ENCODE measurements at regions not wholly inside any gene's neighbourhood (a gene's known extent, or its start where the extent isn't known, plus 50 kb on each side); places are given as distances from the start of the nearest gene placed in this dataset.
"Not testable (repeated sequence)": the region's sequence is repeated elsewhere in the genome, so short reads cannot be mapped to it uniquely, and the experiment has no call there.

GRCh38 chr5:99063737-99064136, 134.9 kb upstream of the CHD1 start:
- ChIA-PET CTCF (interaction anchor here (1.9 kb wide), 1 partner anchor 158 kb away, joined by 7 read pairs; no protein-coding TSS in a partner anchor), POLR2A (no interaction called here)
- no peak for DNase-seq
- Mint-ChIP-seq H3K4me1 (peaks cover 2% of the 10 kb centered on the region), H3K36me3 (ENCODE audit: low read depth) (no peaks in the 10 kb centered on the region), H3K4me3 (no peak overlapping the region), H3K27ac (no peak overlapping the region), H3K27me3 (peaks cover 6% of the 10 kb centered on the region), H3K9me3 (no peaks in the 10 kb centered on the region)

GRCh38 chr5:99061711-99062110, 132.9 kb upstream of the CHD1 start:
- no peaks in the 10 kb centered on the region for H3K9me3 Mint-ChIP-seq
- H3K27me3 Mint-ChIP-seq, result peaks cover 6% of the 10 kb centered on the region
- no peaks in the 10 kb centered on the region for H3K36me3 Mint-ChIP-seq (ENCODE audit: low read depth)
- CTCF ChIA-PET, result interaction anchor here (0.9 to 4.9 kb wide), 14 partner anchors 9 to 294 kb away, joined by 3 to 46 read pairs (median 4); no protein-coding TSS in a partner anchor
- DNase-seq, result no peak
- no peak overlapping the region for H3K4me3 Mint-ChIP-seq
- POLR2A ChIA-PET, result interaction anchor here (1.7 to 2.3 kb wide), 2 partner anchors 149 to 157 kb away, joined by 5 to 13 read pairs; no protein-coding TSS in a partner anchor
- H3K27ac Mint-ChIP-seq, result no peak overlapping the region
- H3K4me1 Mint-ChIP-seq, result peaks cover 2% of the 10 kb centered on the region

GRCh38 chr5:99061299-99061698, 132.5 kb upstream of the CHD1 start:
- Mint-ChIP-seq H3K9me3 (no peaks in the 10 kb centered on the region), H3K4me3 (no peak overlapping the region), H3K36me3 (ENCODE audit: low read depth) (no peaks in the 10 kb centered on the region), H3K27ac (no peak overlapping the region), H3K27me3 (peaks cover 6% of the 10 kb centered on the region), H3K4me1 (peaks cover 2% of the 10 kb centered on the region)
- CTCF ChIA-PET, result interaction anchor here (0.8 to 4.9 kb wide), 15 partner anchors 9 to 294 kb away, joined by 3 to 46 read pairs (median 4); no protein-coding TSS in a partner anchor
- POLR2A ChIA-PET, result interaction anchor here (1.0 to 2.3 kb wide), 5 partner anchors 24 to 156 kb away, joined by 3 to 13 read pairs (median 5); no protein-coding TSS in a partner anchor
- DNase-seq, result no peak

GRCh38 chr5:99060306-99061261, 131.8 kb upstream of the CHD1 start:
- Mint-ChIP-seq H3K27me3 (peaks cover 6% of the 10 kb centered on the region), H3K4me3 (no peak overlapping the region), H3K36me3 (ENCODE audit: low read depth) (no peaks in the 10 kb centered on the region), H3K4me1 (peaks cover 2% of the 10 kb centered on the region), H3K9me3 (no peaks in the 10 kb centered on the region), H3K27ac (no peak overlapping the region)
- ChIA-PET CTCF (interaction anchor here (0.8 to 4.9 kb wide), 21 partner anchors 10 to 293 kb away, joined by 3 to 46 read pairs (median 4); no protein-coding TSS in a partner anchor), POLR2A (interaction anchor here (0.8 to 2.3 kb wide), 6 partner anchors 23 to 156 kb away, joined by 3 to 13 read pairs (median 5); no protein-coding TSS in a partner anchor)
- peak; percentile 86 for DNase-seq

GRCh38 chr5:99059685-99060084, 130.9 kb upstream of the CHD1 start:
- ChIA-PET CTCF (interaction anchor here (0.6 to 4.9 kb wide), 15 partner anchors 27 to 290 kb away, joined by 3 to 46 read pairs (median 4); no protein-coding TSS in a partner anchor), POLR2A (interaction anchor here (1.3 to 5.0 kb wide), 7 partner anchors 22 to 155 kb away, joined by 3 to 23 read pairs (median 8); partner anchors contain the start of gene CHD1)
- peaks cover 6% of the 10 kb centered on the region for H3K27me3 Mint-ChIP-seq
- H3K36me3 Mint-ChIP-seq (ENCODE audit: low read depth), result no peaks in the 10 kb centered on the region
- no peak overlapping the region for H3K4me3 Mint-ChIP-seq
- H3K4me1 Mint-ChIP-seq, result peaks cover 5% of the 10 kb centered on the region
- DNase-seq, result no peak
- no peak overlapping the region for H3K27ac Mint-ChIP-seq
- no peaks in the 10 kb centered on the region for H3K9me3 Mint-ChIP-seq

GRCh38 chr5:99058466-99058865, 129.7 kb upstream of the CHD1 start:
- DNase-seq, result no peak
- no peaks in the 10 kb centered on the region for H3K36me3 Mint-ChIP-seq (ENCODE audit: low read depth)
- peaks cover 3% of the 10 kb centered on the region for H3K27me3 Mint-ChIP-seq
- peaks cover 5% of the 10 kb centered on the region for H3K4me1 Mint-ChIP-seq
- H3K9me3 Mint-ChIP-seq, result no peaks in the 10 kb centered on the region
- H3K27ac Mint-ChIP-seq, result no peak overlapping the region
- ChIA-PET CTCF (interaction anchor here (0.9 to 4.9 kb wide), 8 partner anchors 21 to 287 kb away, joined by 3 to 46 read pairs (median 4); no protein-coding TSS in a partner anchor), POLR2A (interaction anchor here (1.3 to 5.0 kb wide), 4 partner anchors 21 to 131 kb away, joined by 3 to 23 read pairs (median 9); partner anchors contain the start of gene CHD1)
- H3K4me3 Mint-ChIP-seq, result no peak overlapping the region

- ChIA-PET POLR2A (interaction anchor here (1.3 to 5.0 kb wide), 2 partner anchors 17 to 126 kb away, joined by 3 to 23 read pairs; partner anchors contain the start of gene CHD1), CTCF (interaction anchor here (1.0 kb wide), 2 partner anchors 17 to 62 kb away, joined by 3 read pairs; no protein-coding TSS in a partner anchor)
- Mint-ChIP-seq H3K36me3 (ENCODE audit: low read depth) (no peaks in the 10 kb centered on the region), H3K4me3 (no peak overlapping the region), H3K27ac (no peak overlapping the region), H3K9me3 (no peaks in the 10 kb centered on the region), H3K27me3 (peaks cover 5% of the 10 kb centered on the region), H3K4me1 (peaks cover 3% of the 10 kb centered on the region)
- DNase-seq, result no peak
Observed at GRCh38 chr5:99054972-99055371, 126.2 kb upstream of the CHD1 start.

GRCh38 chr5:99045871-99046270, 117.1 kb upstream of the CHD1 start:
- CTCF ChIA-PET, result interaction anchor here (1.1 to 1.2 kb wide), 2 partner anchors 13 to 32 kb away, joined by 3 to 4 read pairs; no protein-coding TSS in a partner anchor
- peaks cover 4% of the 10 kb centered on the region for H3K27me3 Mint-ChIP-seq
- H3K27ac Mint-ChIP-seq, result no peak overlapping the region
- DNase-seq, result no peak
- peaks cover 20% of the 10 kb centered on the region for H3K9me3 Mint-ChIP-seq
- POLR2A ChIA-PET, result interaction anchor here (1.2 kb wide), 1 partner anchor 117 kb away, joined by 3 read pairs; the partner anchor contains the start of gene CHD1
- peaks cover 20% of the 10 kb centered on the region for H3K36me3 Mint-ChIP-seq (ENCODE audit: low read depth)
- H3K4me1 Mint-ChIP-seq, result no peaks in the 10 kb centered on the region
- H3K4me3 Mint-ChIP-seq, result no peak overlapping the region

- H3K4me3 Mint-ChIP-seq, H3K27ac Mint-ChIP-seq, DNase-seq, H3K27me3 Mint-ChIP-seq, POLR2A ChIA-PET, CTCF ChIA-PET: not testable (repeated sequence)
- Mint-ChIP-seq H3K9me3 (peaks cover 42% of the 10 kb centered on the region), H3K4me1 (peaks cover 12% of the 10 kb centered on the region), H3K36me3 (ENCODE audit: low read depth) (peaks cover 44% of the 10 kb centered on the region)
Observed at GRCh38 chr5:99043257-99043656, 114.5 kb upstream of the CHD1 start.

GRCh38 chr5:99037668-99038067, 108.9 kb upstream of the CHD1 start:
- peaks cover 50% of the 10 kb centered on the region for H3K36me3 Mint-ChIP-seq (ENCODE audit: low read depth)
- CTCF ChIA-PET, result interaction anchor here (0.8 to 2.9 kb wide), 6 partner anchors 9 to 133 kb away, joined by 3 to 11 read pairs (median 3); partner anchors contain the start of gene CHD1
- peaks cover 6% of the 10 kb centered on the region for H3K27me3 Mint-ChIP-seq
- peak overlapping the region; percentile 70 for H3K27ac Mint-ChIP-seq
- peak; percentile 86 for DNase-seq
- H3K9me3 Mint-ChIP-seq, result peaks cover 43% of the 10 kb centered on the region
- H3K4me3 Mint-ChIP-seq, result no peak overlapping the region
- peaks cover 56% of the 10 kb centered on the region for H3K4me1 Mint-ChIP-seq
- POLR2A ChIA-PET, result interaction anchor here (0.9 to 5.5 kb wide), 8 partner anchors 10 to 114 kb away, joined by 3 to 82 read pairs (median 3); partner anchors contain the start of gene CHD1

- DNase-seq, result no peak
- ChIA-PET CTCF (no interaction called here), POLR2A (interaction anchor here (2.7 to 5.5 kb wide), 3 partner anchors 9 to 108 kb away, joined by 10 to 82 read pairs (median 23); partner anchors contain the start of gene CHD1)
- Mint-ChIP-seq H3K36me3 (ENCODE audit: low read depth) (peaks cover 33% of the 10 kb centered on the region), H3K27me3 (peaks cover 6% of the 10 kb centered on the region), H3K4me1 (peaks cover 70% of the 10 kb centered on the region), H3K4me3 (no peak overlapping the region), H3K9me3 (peaks cover 26% of the 10 kb centered on the region), H3K27ac (no peak overlapping the region)
Observed at GRCh38 chr5:99035942-99036341, 107.1 kb upstream of the CHD1 start.

- POLR2A ChIA-PET, result interaction anchor here (3.9 kb wide), 1 partner anchor 105 kb away, joined by 51 read pairs; the partner anchor contains the start of gene CHD1
- Mint-ChIP-seq H3K4me3 (peak overlapping the region; percentile 33), H3K4me1 (peaks cover 73% of the 10 kb centered on the region), H3K27me3 (no peaks in the 10 kb centered on the region), H3K9me3 (peaks cover 13% of the 10 kb centered on the region), H3K27ac (peak overlapping the region; percentile 47), H3K36me3 (ENCODE audit: low read depth) (peaks cover 19% of the 10 kb centered on the region)
- CTCF ChIA-PET, result no interaction called here
- no peak for DNase-seq
Observed at GRCh38 chr5:99034336-99034735, 105.5 kb upstream of the CHD1 start.

Measured in activated CD4-positive, alpha-beta memory T cell treated with anti-CD3 and anti-CD28 coated beads, Interleukin-2, amount 10 ng/mL, durations not matched to agents 7 days and 5 days (primary cell).